Superior temporal gyrus (tissue), 1 donor: ENCODE measurements at regions not wholly inside any gene's neighbourhood (a gene's known extent, or its start where the extent isn't known, plus 50 kb on each side); places are given as distances from the start of the nearest gene placed in this dataset.
A peak's percentile ranks its signal among the peaks of the same experiment; 100 is the strongest.

Source experiments
- DNase-seq: peaks from one replicate; pipeline ENCODE4 v3.0.0-alpha.2; 2016; ENCODE audit errors: extremely low spot score

- DNase-seq: peak; percentile 58
Observed at GRCh38 chr1:58430421-58431275, 115.9 kb downstream of the OMA1 start.

DNA sequence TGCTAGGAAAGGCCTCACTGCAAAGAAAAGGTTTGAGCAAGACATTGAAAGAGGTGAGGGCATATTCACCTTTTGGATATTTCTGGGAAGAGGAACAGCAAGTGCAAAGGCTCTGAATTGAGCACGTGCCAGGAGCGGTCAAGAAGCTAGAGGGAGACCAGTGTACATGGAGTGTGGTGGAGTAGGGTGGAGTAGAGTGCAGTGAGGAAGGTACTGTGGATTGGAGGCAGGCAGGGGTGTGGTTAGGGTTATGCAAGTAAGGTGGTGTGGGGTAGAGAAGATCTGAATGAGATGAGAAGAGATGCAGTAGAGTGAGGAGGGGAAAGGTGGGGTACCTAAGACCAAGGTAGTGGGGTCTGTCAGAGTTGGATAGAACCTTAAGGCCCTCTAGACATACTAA lies 119.6 kb downstream of the OMA1 start:
- DNase-seq: no peak

DNA sequence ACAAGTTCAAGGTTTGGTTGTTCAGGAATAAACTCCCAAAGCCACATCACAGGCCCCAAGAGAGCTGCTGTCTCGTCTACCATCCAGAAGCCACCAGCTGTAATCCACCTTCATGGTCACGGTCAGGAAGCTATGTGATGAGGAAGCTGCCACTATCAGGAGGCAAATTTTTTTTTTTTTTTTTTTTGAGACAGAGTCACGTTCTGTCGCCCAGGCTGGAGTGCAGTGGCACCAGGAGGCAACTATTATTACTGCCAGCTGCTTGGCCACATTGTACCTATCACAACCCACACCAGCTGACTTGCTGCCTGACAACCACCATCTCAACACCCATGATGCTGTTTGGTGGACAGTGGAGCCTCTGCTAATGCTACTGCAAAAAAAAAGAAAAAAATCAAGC lies 124.1 kb downstream of the OMA1 start:
- no peak for DNase-seq

DNA sequence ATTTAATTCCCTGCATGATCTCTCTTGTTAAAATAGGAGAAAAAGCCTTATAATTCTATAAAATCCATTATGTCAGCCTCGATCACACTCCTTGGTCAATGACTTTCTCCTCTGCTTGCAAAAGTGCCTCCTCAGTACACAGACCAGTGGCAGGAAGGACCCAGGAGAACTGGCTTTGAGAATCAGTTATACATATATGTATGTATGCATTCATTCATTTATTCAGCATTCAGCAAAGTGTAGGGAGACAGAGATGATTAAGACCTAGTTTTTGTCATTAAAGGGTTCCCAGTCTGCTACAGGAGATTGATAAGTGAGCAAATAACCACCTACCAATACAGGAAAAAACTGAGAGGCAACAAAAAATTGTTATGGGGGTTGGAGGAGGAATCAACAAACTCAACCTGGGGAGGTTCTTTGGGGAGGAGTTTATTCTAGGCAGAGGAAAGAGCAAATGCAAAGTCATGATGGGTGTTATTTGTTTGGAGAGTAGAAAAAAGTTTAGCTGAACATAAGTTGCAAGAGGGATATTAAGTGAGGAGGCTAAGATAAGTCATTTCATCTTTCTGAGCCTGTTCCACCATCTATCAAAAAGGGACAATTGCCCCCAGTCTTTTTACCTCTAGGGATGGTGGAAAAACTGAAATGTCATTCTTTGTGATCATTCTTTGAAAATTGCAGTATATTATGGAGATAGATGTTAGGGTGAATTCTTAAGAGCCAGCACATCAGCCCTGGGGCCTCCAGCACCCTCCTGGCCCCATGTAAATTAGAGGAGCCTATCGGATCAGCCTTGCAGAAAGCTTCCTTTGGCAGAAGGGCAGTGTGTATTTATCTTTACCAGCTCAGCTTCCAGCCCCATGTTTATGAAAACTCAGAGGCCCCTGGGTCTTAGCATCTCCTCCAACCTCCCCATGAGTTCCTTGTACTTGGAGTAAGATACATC lies 128.0 kb downstream of the OMA1 start:
- DNase-seq: no peak

DNA sequence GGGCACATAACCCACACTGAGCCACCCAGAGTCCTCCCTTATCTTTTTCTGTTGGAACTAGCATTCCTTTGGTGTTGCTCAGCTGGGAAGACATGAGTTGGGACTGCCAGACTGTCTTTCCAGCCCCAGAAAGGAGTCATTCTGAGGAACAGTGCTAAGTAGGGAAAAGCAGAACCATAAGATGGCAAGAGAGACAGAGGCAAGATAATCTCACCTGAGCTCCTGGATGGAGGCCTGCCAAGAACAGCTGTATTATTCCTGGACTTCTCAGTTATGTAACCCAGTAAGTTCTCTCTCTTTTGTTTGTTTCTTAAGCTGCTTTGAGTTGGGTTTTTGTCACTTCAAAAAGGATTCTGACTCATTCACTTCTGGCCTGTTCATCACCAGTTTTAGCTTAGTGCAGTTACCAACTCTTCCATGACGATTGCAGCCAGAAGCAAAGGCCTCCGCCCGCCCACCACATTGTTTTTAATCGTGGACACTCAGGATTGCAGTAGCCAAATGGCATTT lies 134.4 kb downstream of the OMA1 start:
- peak; percentile 38 for DNase-seq

DNA sequence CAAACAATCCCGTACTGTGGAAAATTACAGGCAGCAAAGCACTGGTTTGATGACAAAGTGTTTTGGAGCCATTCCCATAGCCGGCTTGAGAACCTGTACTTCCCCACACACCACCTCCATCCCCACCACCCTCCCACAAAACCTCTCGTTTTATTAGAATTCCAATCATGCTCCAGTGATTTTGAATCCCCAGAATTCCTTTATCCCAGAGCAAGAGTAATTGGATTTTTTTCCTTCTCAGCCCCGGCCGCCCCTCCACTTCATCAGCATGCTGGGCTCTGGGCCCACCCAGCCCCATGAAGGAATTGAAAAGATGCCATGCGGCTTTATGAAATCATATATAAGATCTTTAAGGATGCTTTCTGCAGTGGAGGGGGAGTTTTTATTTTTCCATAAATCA lies 136.6 kb downstream of the OMA1 start:
- peak; percentile 50 for DNase-seq

DNA sequence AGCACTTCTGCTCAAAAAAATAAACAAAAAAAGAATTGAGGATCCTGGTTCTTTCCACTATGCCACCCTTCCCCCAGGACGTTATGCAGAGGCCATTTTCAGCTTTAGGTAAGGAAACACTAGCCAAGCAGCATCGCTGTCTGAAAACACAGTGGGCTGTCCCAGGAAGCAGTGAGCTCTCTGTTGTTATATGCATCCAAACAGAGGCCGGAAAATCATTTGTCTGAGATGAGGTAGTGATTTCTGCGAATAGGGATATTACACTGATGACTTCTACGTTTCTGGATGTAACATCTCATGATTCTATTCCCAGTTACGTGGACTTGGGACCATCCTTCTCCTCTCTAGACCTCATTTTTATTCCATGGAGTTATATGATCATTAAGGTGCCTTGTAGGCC lies 137.2 kb downstream of the OMA1 start:
- DNase-seq: no peak

- no peak for DNase-seq
Observed at GRCh38 chr1:58406301-58407071, 140.0 kb downstream of the OMA1 start.

DNA sequence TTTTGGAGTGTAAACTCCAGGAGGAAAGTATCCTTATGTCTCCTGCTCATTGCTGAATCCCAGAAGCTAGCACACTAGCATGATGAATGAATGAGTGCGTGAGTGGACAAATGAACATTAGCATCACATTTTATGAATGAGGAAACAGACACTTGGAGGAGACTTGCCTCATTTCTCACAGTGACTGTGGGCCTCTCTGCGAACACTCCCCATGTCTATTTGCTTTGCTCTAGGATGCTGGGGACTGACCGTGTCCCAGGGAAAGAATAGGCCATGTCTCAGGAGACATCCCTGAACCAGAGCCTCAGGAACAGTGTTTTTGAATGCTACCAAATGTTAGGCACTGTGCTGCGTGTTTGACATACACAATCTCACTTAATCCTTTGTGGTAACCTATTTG lies 140.9 kb downstream of the OMA1 start:
- no peak for DNase-seq

- no peak for DNase-seq
Observed at GRCh38 chr1:58403894-58404293, 142.6 kb downstream of the OMA1 start.

- DNase-seq: no peak
Observed at GRCh38 chr1:58402444-58402843, 144.1 kb downstream of the OMA1 start.

GRCh38 chr1:58401991-58402390 lies 144.5 kb downstream of the OMA1 start:
- DNase-seq: no peak

DNA sequence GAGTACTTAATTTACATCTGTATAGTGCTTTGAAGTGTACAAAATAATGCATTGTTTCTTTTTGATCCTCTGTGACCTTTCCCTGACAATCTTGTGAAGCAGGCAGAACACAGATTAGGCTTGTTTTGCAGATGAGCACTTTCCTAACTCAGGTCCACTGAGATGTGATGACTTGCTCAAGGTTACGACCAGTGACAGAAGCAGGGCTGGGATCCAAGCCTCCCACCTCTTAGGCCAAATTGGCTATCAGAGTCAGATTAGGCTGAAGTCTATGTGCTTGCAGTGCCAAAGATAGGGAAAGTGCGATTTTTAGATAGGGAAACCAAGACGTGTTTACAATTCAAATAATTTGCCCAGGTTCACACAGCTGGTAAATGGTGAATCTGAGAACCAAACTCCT lies 147.3 kb downstream of the OMA1 start:
- DNase-seq: no peak

DNA sequence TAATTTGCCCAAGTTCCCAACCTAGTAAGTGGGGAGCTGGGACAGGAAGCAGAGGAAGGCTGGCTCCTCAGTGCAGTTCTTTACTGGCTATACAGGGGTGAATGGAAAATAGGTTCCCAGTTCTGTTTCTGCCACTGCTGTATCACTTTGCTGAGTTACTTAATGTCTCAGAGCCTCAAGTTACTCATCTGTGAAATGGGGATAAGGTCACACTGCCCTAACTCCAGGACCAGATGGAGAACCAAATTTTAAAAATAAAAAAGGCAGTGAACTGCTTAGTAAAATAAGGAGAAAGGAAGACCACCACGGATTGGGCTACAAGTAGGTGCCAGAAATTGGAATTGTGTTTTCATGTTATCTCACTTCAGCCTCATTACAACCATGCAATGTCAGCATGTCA lies 147.8 kb downstream of the OMA1 start:
- DNase-seq: no peak

DNA sequence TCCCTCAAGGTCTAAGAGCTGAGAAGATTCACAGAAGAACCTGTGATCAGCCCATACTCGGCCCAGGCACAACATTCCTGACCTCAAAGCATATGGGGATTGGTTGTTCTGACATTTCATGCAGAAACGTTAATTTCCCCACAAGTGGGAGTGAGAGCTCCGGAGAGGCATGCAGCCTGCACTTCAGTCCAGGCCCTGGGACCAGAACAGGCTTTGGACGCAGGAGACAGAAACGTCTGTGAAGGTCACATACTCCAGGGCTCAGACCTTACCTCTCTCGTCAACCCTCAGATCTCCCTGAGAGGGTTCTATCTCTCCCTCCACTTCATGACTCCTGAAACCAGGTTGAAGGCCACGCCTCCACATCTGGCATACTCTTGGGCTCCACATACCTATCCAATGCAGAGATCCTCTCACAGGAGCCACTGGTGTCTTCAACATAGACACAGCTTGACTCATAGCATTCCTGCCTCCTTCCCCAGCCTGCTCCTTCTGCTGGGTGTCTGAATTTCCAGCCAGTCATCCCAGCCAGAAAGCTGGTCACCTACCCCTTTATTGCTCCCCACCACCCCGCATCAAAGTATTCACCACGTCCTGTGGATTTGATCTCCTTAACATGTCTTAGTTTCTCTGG lies 149.2 kb downstream of the OMA1 start:
- no peak for DNase-seq

GRCh38 chr1:58396150-58396549 lies 150.4 kb downstream of the OMA1 start:
- no peak for DNase-seq

DNA sequence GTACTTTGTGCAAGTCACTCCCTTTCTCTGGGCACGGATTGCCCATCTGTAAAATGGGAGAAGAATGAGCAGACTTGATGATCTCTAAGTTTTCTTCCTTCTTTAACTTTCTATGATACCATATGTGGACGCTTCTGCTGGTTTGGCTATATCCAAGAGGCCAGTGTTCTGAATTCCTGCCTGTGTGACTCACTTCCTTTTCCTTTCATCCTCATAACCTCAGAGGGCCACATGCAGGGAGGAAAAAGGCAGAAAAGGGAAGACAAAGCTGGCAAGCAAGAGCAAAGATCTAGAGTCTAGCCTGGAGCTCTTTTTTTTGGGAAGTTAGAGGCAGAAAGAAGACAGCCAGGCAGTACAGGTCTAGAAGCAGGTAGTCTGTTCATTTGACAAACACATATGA lies 151.2 kb downstream of the OMA1 start:
- no peak for DNase-seq

DNA sequence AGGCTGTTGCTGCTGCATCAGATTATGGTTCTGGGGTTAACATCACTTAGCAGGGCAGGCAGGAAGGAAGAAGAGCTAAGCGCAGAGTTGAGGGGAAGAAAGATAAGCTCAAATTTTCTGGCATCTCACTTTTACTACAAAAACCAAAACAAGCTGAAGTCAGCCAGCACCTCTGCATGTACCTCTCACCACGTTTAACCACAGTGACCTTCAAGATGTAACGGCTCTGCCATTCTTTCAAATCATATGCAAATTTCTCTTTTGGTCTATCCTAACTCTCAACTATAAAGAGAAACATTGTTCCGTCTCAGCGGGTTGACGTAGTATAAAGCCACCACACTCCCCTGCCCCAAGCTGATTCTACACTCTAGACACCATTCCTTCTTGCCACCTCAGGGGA lies 154.4 kb downstream of the OMA1 start:
- no peak for DNase-seq

DNA sequence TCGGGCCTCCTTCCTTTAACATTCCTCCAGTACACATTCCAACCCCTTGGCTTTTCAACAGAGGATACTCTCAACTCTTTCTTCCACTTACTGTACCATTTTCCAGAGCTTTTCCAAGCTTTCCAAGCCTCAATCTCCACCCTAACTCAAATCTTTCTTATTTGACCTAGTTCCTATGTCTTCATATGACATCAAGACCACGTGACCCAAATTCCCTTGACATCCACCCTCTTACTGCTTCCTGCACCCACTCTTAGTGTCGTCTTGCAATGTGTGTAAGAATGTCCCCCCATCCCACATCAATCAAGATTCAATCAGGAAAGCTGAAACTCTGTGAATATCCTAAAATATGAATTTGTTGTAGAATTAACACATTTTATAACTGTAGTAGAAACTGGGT lies 155.0 kb downstream of the OMA1 start:
- no peak for DNase-seq

DNA sequence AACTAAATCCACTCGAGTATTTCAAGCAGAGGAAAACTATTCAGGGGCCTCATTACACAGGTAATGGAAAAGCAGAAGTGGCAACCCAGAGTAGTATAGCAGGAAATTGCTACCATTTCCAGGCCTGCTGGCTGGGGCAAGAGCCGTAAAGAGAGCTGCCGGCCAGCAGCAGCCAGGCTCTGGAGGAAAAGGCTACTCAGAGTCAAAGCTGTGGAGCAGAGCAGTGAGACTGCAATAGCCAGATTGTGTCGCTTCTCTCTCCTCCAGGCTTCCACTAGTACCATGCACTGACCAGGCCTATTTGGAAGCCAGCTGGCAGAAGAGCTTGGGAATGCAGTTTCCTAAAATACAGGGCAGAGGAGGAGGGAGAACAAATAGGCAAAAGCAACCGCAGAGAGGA lies 155.5 kb downstream of the OMA1 start:
- no peak for DNase-seq

GRCh38 chr1:58390091-58390490 lies 156.4 kb downstream of the OMA1 start:
- DNase-seq: no peak
